Thyroid gland (tissue), 4 donors: ENCODE measurements at regions not wholly inside any gene's neighbourhood (a gene's known extent, or its start where the extent isn't known, plus 50 kb on each side); places are given as distances from the start of the nearest gene placed in this dataset.
"Not testable (repeated sequence)": the region's sequence is repeated elsewhere in the genome, so short reads cannot be mapped to it uniquely, and the experiment has no call there.

Experiments
- DNase-seq, 2 donors: peaks; one replicate each; pipeline ENCODE4 v3.0.0-alpha.2; 2019
- H3K27ac ChIP-seq, 3 donors: fragments of 200-600 bp; sonication (generic); 1 replicate in 2 of 3; 2 replicates in 1 of 3; pipeline ENCODE4 v1.5.1; 2016 to 2019; ENCODE audit warnings: mild to moderate bottlenecking in 1 of 3, moderate library complexity in 1 of 3
- H3K27me3 ChIP-seq: fragments of 200-600 bp; sonication (generic); one replicate; pipeline ENCODE4 v1.5.1; 2019
- H3K36me3 ChIP-seq, 2 donors: fragments of 200-600 bp; sonication (generic); one replicate each; pipeline ENCODE4 v1.5.1; 2016 to 2019
- H3K4me1 ChIP-seq, 2 donors: fragments of 200-600 bp; sonication (generic); one replicate each; pipeline ENCODE4 v1.5.1; 2017 to 2019
- H3K4me3 ChIP-seq, 3 donors: fragments of 200-600 bp; sonication (generic); replicated peaks in 1 of 3; 1 replicate in 2 of 3; 2 replicates in 1 of 3; pipeline ENCODE4 v1.5.1; 2016; ENCODE audit warnings: mild to moderate bottlenecking in 1 of 3
- H3K9me3 ChIP-seq: fragments of 200-600 bp; sonication (generic); one replicate; pipeline ENCODE4 v1.5.1; 2017
- CTCF ChIP-seq, 6 experiments: fragments of 200-600 bp in 3 of 6; fragments of 450-650 bp in 3 of 6; sonication (generic) in 3 of 6; IDR thresholded peaks; one replicate each; pipeline ENCODE4 v1.5.1; 2016 to 2019; ENCODE audit warnings: antibody characterized with exemption in 6 of 6, mild to moderate bottlenecking in 2 of 6, inconsistent platforms in 1 of 6, moderate library complexity in 1 of 6
- POLR2A ChIP-seq, 2 donors: fragments of 450-650 bp; IDR thresholded peaks; one replicate each; pipeline ENCODE4 v1.6.1; 2017; ENCODE audit warnings: antibody characterized with exemption in 2 of 2, mild to moderate bottlenecking in 2 of 2, moderate library complexity in 1 of 2
- WGBS, 2 donors: methylation state at CpG; one replicate each; pipeline ENCODE4 v1.1.5; 2017; 5-methylcytosine and 5-hydroxymethylcytosine counted together
- intact Hi-C: fragments of 100-400 bp; cut with DNase I; formaldehyde crosslinking; loops from one replicate; pipeline ENCODE4 v1.15.1; 2023

GRCh38 chr10:56178210-56178609 lies 182.8 kb downstream of the ZWINT start:
- Histone ChIP-seq H3K4me3 (no peak overlapping the region), H3K27me3 (no peaks in the 10 kb centered on the region), H3K9me3 (no peaks in the 10 kb centered on the region), H3K27ac (no peak overlapping the region), H3K36me3 (no peaks in the 10 kb centered on the region), H3K4me1 (no peaks in the 10 kb centered on the region)
- 48 to 53% methylated on average over 4 of the region's 4 CpGs for WGBS, 2 donors
- DNase-seq, result no peak
- TF ChIP-seq POLR2A (IDR thresholded peaks at IDR 0.05) (no peak), CTCF (IDR thresholded peaks at IDR 0.05) (no peak)
- intact Hi-C loops, result no loop called here

- H3K4me1 ChIP-seq, H3K27ac ChIP-seq, H3K4me3 ChIP-seq, intact Hi-C loops, H3K36me3 ChIP-seq, DNase-seq, H3K9me3 ChIP-seq, H3K27me3 ChIP-seq: not testable (repeated sequence)
- WGBS, 2 donors, result 95 to 97% methylated on average over 17 to 30 of the region's 41 CpGs
These were observed 206.0 kb downstream of the ZWINT start for GRCh38 chr10:56155091-56155513.

- Histone ChIP-seq H3K4me3 (no peak overlapping the region), H3K27me3 (no peaks in the 10 kb centered on the region), H3K4me1 (no peaks in the 10 kb centered on the region), H3K27ac (no peak overlapping the region), H3K9me3 (no peaks in the 10 kb centered on the region), H3K36me3 (no peaks in the 10 kb centered on the region)
- DNase-seq, result no peak
- intact Hi-C loops, result no loop called here
- TF ChIP-seq CTCF (IDR thresholded peaks at IDR 0.05) (no peak), POLR2A (IDR thresholded peaks at IDR 0.05) (no peak)
- 88% methylated on average over 2 of the region's 2 CpGs for WGBS, 2 donors
These were observed 214.3 kb downstream of the ZWINT start for GRCh38 chr10:56146806-56147205.

- no peak overlapping the region for H3K4me3 ChIP-seq
- no peaks in the 10 kb centered on the region for H3K9me3 ChIP-seq
- no peak for DNase-seq
- H3K4me1 ChIP-seq, result no peaks in the 10 kb centered on the region
- 84 to 97% methylated on average over 1 of the region's 1 CpG for WGBS, 2 donors
- H3K27ac ChIP-seq, result no peak overlapping the region
- H3K27me3 ChIP-seq, result no peaks in the 10 kb centered on the region
- intact Hi-C loops, result no loop called here
- no peaks in the 10 kb centered on the region for H3K36me3 ChIP-seq
- TF ChIP-seq CTCF (IDR thresholded peaks at IDR 0.05), result no peak
- no peak for TF ChIP-seq POLR2A (IDR thresholded peaks at IDR 0.05)
These were observed 218.8 kb downstream of the ZWINT start for GRCh38 chr10:56142092-56142728.

- WGBS, 2 donors, result 59 to 61% methylated on average over 4 of the region's 4 CpGs
- TF ChIP-seq POLR2A (IDR thresholded peaks at IDR 0.05) (no peak), CTCF (IDR thresholded peaks at IDR 0.05) (no peak)
- H3K4me1 ChIP-seq, result no peaks in the 10 kb centered on the region
These were observed 221.7 kb downstream of the ZWINT start for GRCh38 chr10:56139405-56139804.

More at GRCh38 chr10:56139405-56139804, 221.7 kb downstream of the ZWINT start:
- no peak overlapping the region for H3K4me3 ChIP-seq
- H3K27me3 ChIP-seq, result no peaks in the 10 kb centered on the region
- no peaks in the 10 kb centered on the region for H3K9me3 ChIP-seq
- intact Hi-C loops, result no loop called here
- H3K27ac ChIP-seq, result no peak overlapping the region
- H3K36me3 ChIP-seq, result no peaks in the 10 kb centered on the region
- no peak for DNase-seq
